ENCODE measurements at regions not wholly inside any gene's neighbourhood (a gene's known extent, or its start where the extent isn't known, plus 50 kb on each side); places are given as distances from the start of the nearest gene placed in this dataset.

GRCh38 chr15:39165020-39165706 lies 415.7 kb upstream of the THBS1 start:
- no peak overlapping the region for H3K27ac Mint-ChIP-seq
- no peak for DNase-seq (ENCODE audit: low spot score, unreplicated experiment)
- no peak for TF ChIP-seq CTCF (IDR thresholded peaks at IDR 0.05; ENCODE audit: unreplicated experiment)
- no peaks in the 10 kb centered on the region for H3K36me3 Mint-ChIP-seq (ENCODE audit: insufficient read depth)
- peaks cover 9% of the 10 kb centered on the region for H3K4me1 Mint-ChIP-seq (ENCODE audit: low read depth)
- H3K27me3 Mint-ChIP-seq: peaks cover 10% of the 10 kb centered on the region
- peaks cover 14% of the 10 kb centered on the region for H3K9me3 Mint-ChIP-seq (ENCODE audit: low read depth)
- no peak overlapping the region for H3K4me3 Mint-ChIP-seq (ENCODE audit: low read depth)

GRCh38 chr15:39167164-39168058 lies 413.5 kb upstream of the THBS1 start:
- peaks cover 10% of the 10 kb centered on the region for H3K27me3 Mint-ChIP-seq
- no peak for TF ChIP-seq CTCF (IDR thresholded peaks at IDR 0.05; ENCODE audit: unreplicated experiment)
- no peak overlapping the region for H3K4me3 Mint-ChIP-seq (ENCODE audit: low read depth)
- peaks cover 12% of the 10 kb centered on the region for H3K4me1 Mint-ChIP-seq (ENCODE audit: low read depth)
- H3K27ac Mint-ChIP-seq: no peak overlapping the region
- H3K36me3 Mint-ChIP-seq (ENCODE audit: insufficient read depth): no peaks in the 10 kb centered on the region
- no peak for DNase-seq (ENCODE audit: low spot score, unreplicated experiment)
- H3K9me3 Mint-ChIP-seq (ENCODE audit: low read depth): peaks cover 8% of the 10 kb centered on the region

GRCh38 chr15:39171944-39172368 lies 408.9 kb upstream of the THBS1 start:
- no peaks in the 10 kb centered on the region for H3K9me3 Mint-ChIP-seq (ENCODE audit: low read depth)
- H3K27me3 Mint-ChIP-seq: peaks cover 7% of the 10 kb centered on the region
- H3K27ac Mint-ChIP-seq: peak overlapping the region; percentile 80
- no peaks in the 10 kb centered on the region for H3K36me3 Mint-ChIP-seq (ENCODE audit: insufficient read depth)
- H3K4me1 Mint-ChIP-seq (ENCODE audit: low read depth): peaks cover 18% of the 10 kb centered on the region
- TF ChIP-seq CTCF (IDR thresholded peaks at IDR 0.05; ENCODE audit: unreplicated experiment): peak; percentile 51
- no peak overlapping the region for H3K4me3 Mint-ChIP-seq (ENCODE audit: low read depth)
- DNase-seq (ENCODE audit: low spot score, unreplicated experiment): no peak

- H3K27me3 Mint-ChIP-seq: peaks cover 7% of the 10 kb centered on the region
- H3K4me1 Mint-ChIP-seq (ENCODE audit: low read depth): peaks cover 13% of the 10 kb centered on the region
- TF ChIP-seq CTCF (IDR thresholded peaks at IDR 0.05; ENCODE audit: unreplicated experiment): no peak
- H3K9me3 Mint-ChIP-seq (ENCODE audit: low read depth): no peaks in the 10 kb centered on the region
- no peak for DNase-seq (ENCODE audit: low spot score, unreplicated experiment)
- H3K27ac Mint-ChIP-seq: peak overlapping the region; percentile 85
- H3K4me3 Mint-ChIP-seq (ENCODE audit: low read depth): no peak overlapping the region
- no peaks in the 10 kb centered on the region for H3K36me3 Mint-ChIP-seq (ENCODE audit: insufficient read depth)
Measured at GRCh38 chr15:39172380-39173281, 408.2 kb upstream of the THBS1 start.

- no peak for DNase-seq (ENCODE audit: low spot score, unreplicated experiment)
- Mint-ChIP-seq H3K9me3 (ENCODE audit: low read depth) (no peaks in the 10 kb centered on the region), H3K27me3 (peaks cover 7% of the 10 kb centered on the region), H3K36me3 (ENCODE audit: insufficient read depth) (no peaks in the 10 kb centered on the region), H3K4me1 (ENCODE audit: low read depth) (peaks cover 13% of the 10 kb centered on the region), H3K27ac (no peak overlapping the region), H3K4me3 (ENCODE audit: low read depth) (no peak overlapping the region)
- no peak for TF ChIP-seq CTCF (IDR thresholded peaks at IDR 0.05; ENCODE audit: unreplicated experiment)
Measured at GRCh38 chr15:39173426-39173825, 407.5 kb upstream of the THBS1 start.

All from progenitor cell of endocrine pancreas (in vitro differentiated cells).